ENCODE measurements at regions not wholly inside any gene's neighbourhood (a gene's known extent, or its start where the extent isn't known, plus 50 kb on each side); places are given as distances from the start of the nearest gene placed in this dataset.

- Mint-ChIP-seq H3K9me3 (no peaks in the 10 kb centered on the region), H3K4me3 (no peak overlapping the region), H3K27me3 (ENCODE audit: low read depth) (no peaks in the 10 kb centered on the region), H3K36me3 (ENCODE audit: insufficient read depth in 1 of 3, low read depth in 3 of 3) (no peaks in the 10 kb centered on the region), H3K27ac (no peak overlapping the region), H3K4me1 (peaks cover 0 to under 1% of the 10 kb centered on the region in 2 experiments; a peak in 1 of 4 replicates)
- Histone ChIP-seq H3K9me3 (ENCODE audit: control insufficient read depth, low read depth, low read length) (no peaks in the 10 kb centered on the region), H3K4me1 (ENCODE audit: insufficient read depth, low read length) (no peaks in the 10 kb centered on the region), H4K91ac (ENCODE audit: insufficient read length, low read depth, low read length) (no peak overlapping the region), H2BK20ac (ENCODE audit: low read depth, low read length, poor library complexity, severe bottlenecking) (no peak overlapping the region), H4K20me1 (ENCODE audit: control insufficient read depth, insufficient read depth, insufficient read length) (no peaks in the 10 kb centered on the region), H3K18ac (ENCODE audit: insufficient read length, low read depth, low read length) (no peak overlapping the region), H3K4ac (ENCODE audit: low read depth, low read length) (no peak overlapping the region), H3K9ac (ENCODE audit: extremely low read depth, insufficient read length, low read length) (no peak overlapping the region), H2BK12ac (ENCODE audit: insufficient read length, low read depth, low read length) (no peak overlapping the region), H3K79me1 (ENCODE audit: insufficient read depth, low read depth, low read length, poor library complexity, severe bottlenecking) (no peaks in the 10 kb centered on the region), H3K23ac (ENCODE audit: insufficient read length, low read depth, low read length) (no peak overlapping the region), H2BK15ac (ENCODE audit: low read depth, low read length) (no peak overlapping the region), H4K8ac (replicated peaks; ENCODE audit: insufficient read length, low read depth, low read length) (no peak overlapping the region), H2BK5ac (ENCODE audit: insufficient read length, low read length) (no peak overlapping the region), H4K5ac (ENCODE audit: insufficient read length, low read depth, low read length) (no peak overlapping the region), H3K4me2 (ENCODE audit: insufficient read depth, insufficient read length, low read length) (no peak overlapping the region), H3K27ac (ENCODE audit: insufficient read length, low read depth, low read length) (no peak overlapping the region), H2AK5ac (ENCODE audit: insufficient read length, low read length) (no peak overlapping the region), H3K23me2 (ENCODE audit: insufficient read length, low read depth, low read length, poor library complexity, severe bottlenecking) (no peaks in the 10 kb centered on the region), H3K56ac (ENCODE audit: insufficient read length, low read depth, low read length) (no peak overlapping the region), H2AFZ (ENCODE audit: low read length) (no peak overlapping the region), H3K14ac (ENCODE audit: insufficient read depth, low read length) (no peak overlapping the region), H2BK120ac (ENCODE audit: low read depth, low read length, poor library complexity, severe bottlenecking) (no peak overlapping the region), H3K27me3 (ENCODE audit: insufficient read depth, low read length) (no peaks in the 10 kb centered on the region), H3K79me2 (ENCODE audit: insufficient read depth, low read length) (no peaks in the 10 kb centered on the region), H3T11ph (ENCODE audit: low read length) (no peak overlapping the region)
- no peak for DNase-seq
- no peak for TF ChIP-seq CTCF (conservative IDR thresholded peaks at IDR 0.05)
- no CpG with 5 or more reads among the region's 1 CpG for WGBS (ENCODE audit: extremely low coverage, insufficient read length, low lambda C conversion rate)
Observed at GRCh38 chr6:22949967-22950366, 380.6 kb downstream of the HDGFL1 start.
